H9 (cell line): ENCODE measurements at regions not wholly inside any gene's neighbourhood (a gene's known extent, or its start where the extent isn't known, plus 50 kb on each side); places are given as distances from the start of the nearest gene placed in this dataset.

Experiments
- DNase-seq: peaks from one replicate; pipeline ENCODE4 v3.0.0-alpha.2; 2017
- H2AFZ ChIP-seq: one replicate; pipeline ENCODE4 v1.6.1; 2013; ENCODE audit warnings: mild to moderate bottlenecking, low read length, control low read depth, moderate library complexity
- H2AK5ac ChIP-seq: 2 replicates; pipeline ENCODE4 v1.6.1; 2013; ENCODE audit warnings: low read length, control low read depth, mixed read lengths; ENCODE audit not compliant: insufficient read length
- H2BK120ac ChIP-seq: one replicate; pipeline ENCODE4 v1.6.1; 2013; ENCODE audit warnings: low read depth, mild to moderate bottlenecking, low read length, control low read depth, inconsistent platforms; ENCODE audit not compliant: poor library complexity, severe bottlenecking
- H2BK12ac ChIP-seq: 2 replicates; pipeline ENCODE4 v1.6.1; 2013; ENCODE audit warnings: low read length, control low read depth, mixed read lengths, low read depth; ENCODE audit not compliant: insufficient read length
- H2BK15ac ChIP-seq: 2 replicates; pipeline ENCODE4 v1.6.1; 2013; ENCODE audit warnings: low read depth, low read length, control low read depth
- H2BK20ac ChIP-seq: one replicate; pipeline ENCODE4 v1.6.1; 2013; ENCODE audit warnings: low read depth, mild to moderate bottlenecking, low read length, control low read depth, inconsistent platforms; ENCODE audit not compliant: poor library complexity, severe bottlenecking
- H2BK5ac ChIP-seq: 2 replicates; pipeline ENCODE4 v1.6.1; 2013; ENCODE audit warnings: low read length, control low read depth, mixed read lengths; ENCODE audit not compliant: insufficient read length
- H3K14ac ChIP-seq: 2 replicates; pipeline ENCODE4 v1.6.1; 2013; ENCODE audit warnings: low read length, control low read depth; ENCODE audit not compliant: insufficient read depth
- H3K18ac ChIP-seq: 2 replicates; pipeline ENCODE4 v1.6.1; 2013; ENCODE audit warnings: low read depth, mild to moderate bottlenecking, mixed read lengths, low read length, control low read depth; ENCODE audit not compliant: insufficient read length
- H3K23ac ChIP-seq: 2 replicates; pipeline ENCODE4 v1.6.1; 2013; ENCODE audit warnings: low read length, control low read depth, mixed read lengths, low read depth; ENCODE audit not compliant: insufficient read length
- H3K23me2 ChIP-seq: 2 replicates; pipeline ENCODE4 v1.6.1; 2013; ENCODE audit warnings: low read depth, mild to moderate bottlenecking, mixed read lengths, low read length, control low read depth; ENCODE audit not compliant: insufficient read length, poor library complexity, severe bottlenecking
- H3K27ac ChIP-seq: 2 replicates; pipeline ENCODE4 v1.5.1; 2013; ENCODE audit warnings: low read length, control low read depth, mixed read lengths, low read depth; ENCODE audit not compliant: insufficient read length
- H3K27me3 ChIP-seq: 2 replicates; pipeline ENCODE4 v1.6.1; 2013; ENCODE audit warnings: low read length, control low read depth, inconsistent platforms; ENCODE audit not compliant: insufficient read depth
- H3K4ac ChIP-seq: 2 replicates; pipeline ENCODE4 v1.6.1; 2013; ENCODE audit warnings: low read depth, mild to moderate bottlenecking, control low read depth, inconsistent platforms, low read length, moderate library complexity
- H3K4me1 ChIP-seq: 2 replicates; pipeline ENCODE4 v1.6.1; 2013; ENCODE audit warnings: low read length, control low read depth, inconsistent platforms; ENCODE audit not compliant: insufficient read depth
- H3K4me2 ChIP-seq: 2 replicates; pipeline ENCODE4 v1.6.1; 2013; ENCODE audit warnings: low read length, control low read depth, mixed read lengths; ENCODE audit not compliant: insufficient read length, insufficient read depth
- H3K56ac ChIP-seq: 2 replicates; pipeline ENCODE4 v1.6.1; 2013; ENCODE audit warnings: low read depth, mild to moderate bottlenecking, mixed read lengths, low read length, control low read depth; ENCODE audit not compliant: insufficient read length
- H3K79me1 ChIP-seq: 2 replicates; pipeline ENCODE4 v1.6.1; 2013; ENCODE audit warnings: low read depth, mild to moderate bottlenecking, moderate library complexity, low read length, control low read depth, inconsistent platforms; ENCODE audit not compliant: insufficient read depth, poor library complexity, severe bottlenecking
- H3K79me2 ChIP-seq: 2 replicates; pipeline ENCODE4 v1.6.1; 2013; ENCODE audit warnings: low read length, control low read depth, inconsistent platforms; ENCODE audit not compliant: insufficient read depth
- H3K9ac ChIP-seq: 2 replicates; pipeline ENCODE4 v1.6.1; 2013; ENCODE audit warnings: low read length, control low read depth, mixed read lengths; ENCODE audit not compliant: insufficient read length; ENCODE audit errors: extremely low read depth
- H3K9me3 ChIP-seq: one replicate; pipeline ENCODE4 v1.6.1; 2013; ENCODE audit warnings: low read depth, low read length, inconsistent platforms; ENCODE audit not compliant: control insufficient read depth
- H3T11ph ChIP-seq: one replicate; pipeline ENCODE4 v1.6.1; 2013; ENCODE audit warnings: mild to moderate bottlenecking, low read length, control low read depth, inconsistent platforms
- H4K20me1 ChIP-seq: one replicate; pipeline ENCODE4 v1.6.1; 2013; ENCODE audit not compliant: control insufficient read depth, insufficient read length, insufficient read depth
- H4K5ac ChIP-seq: 2 replicates; pipeline ENCODE4 v1.6.1; 2013; ENCODE audit warnings: low read depth, mild to moderate bottlenecking, mixed read lengths, low read length, control low read depth; ENCODE audit not compliant: insufficient read length
- H4K8ac ChIP-seq: replicated peaks from 2 replicates; pipeline ENCODE4 v1.6.1; 2013; ENCODE audit warnings: low read length, control low read depth, mixed read lengths, low read depth; ENCODE audit not compliant: insufficient read length
- H4K91ac ChIP-seq: 2 replicates; pipeline ENCODE4 v1.6.1; 2013; ENCODE audit warnings: low read depth, mild to moderate bottlenecking, moderate library complexity, mixed read lengths, low read length, control low read depth; ENCODE audit not compliant: insufficient read length
- H3K27ac Mint-ChIP-seq, 3 experiments: 2 replicates in 2 of 3; 3 replicates in 1 of 3; pipeline ENCODE4 v1.8.0; 2020 to 2021; ENCODE audit warnings: mixed read lengths in 3 of 3, mild to moderate bottlenecking in 1 of 3, moderate library complexity in 1 of 3
- H3K27me3 Mint-ChIP-seq: 2 replicates; pipeline ENCODE4 v1.8.0; 2021; ENCODE audit warnings: low read depth, mild to moderate bottlenecking, moderate library complexity, mixed read lengths
- H3K36me3 Mint-ChIP-seq, 3 experiments: 2 replicates in 2 of 3; 3 replicates in 1 of 3; pipeline ENCODE4 v1.8.0; 2020 to 2021; ENCODE audit warnings: low read depth in 3 of 3, mixed read lengths in 3 of 3; ENCODE audit not compliant: insufficient read depth in 1 of 3
- H3K4me1 Mint-ChIP-seq, 2 experiments: 2 replicates each; pipeline ENCODE4 v1.8.0; 2020; ENCODE audit warnings: mixed read lengths in 2 of 2
- H3K4me3 Mint-ChIP-seq, 2 experiments: 2 replicates in 1 of 2; 3 replicates in 1 of 2; pipeline ENCODE4 v1.8.0; 2020 to 2021; ENCODE audit warnings: mild to moderate bottlenecking in 2 of 2, mixed read lengths in 2 of 2, moderate library complexity in 1 of 2
- H3K9me3 Mint-ChIP-seq, 2 experiments: 2 replicates in 1 of 2; 3 replicates in 1 of 2; pipeline ENCODE4 v1.8.0; 2020; ENCODE audit warnings: mild to moderate bottlenecking in 2 of 2, mixed read lengths in 2 of 2, moderate library complexity in 1 of 2
- WGBS: extraction: QIAGEN DNeasy Blood & Tissue Kit; methylation state at CpG from one replicate; pipeline ENCODE4 v1.1.7; 2013; ENCODE audit warnings: missing lambda C conversion rate, low lambda C conversion rate, mixed read lengths; ENCODE audit not compliant: insufficient read length; ENCODE audit errors: extremely low coverage; 5-methylcytosine and 5-hydroxymethylcytosine counted together
- TF ChIP-seq, protein P1 (sequence below): fragments of 200-600 bp; sonication (generic); conservative IDR thresholded peaks from 3 replicates; pipeline ENCODE4 v1.8.0; 2021; ENCODE audit warnings: antibody characterized with exemption, mild to moderate bottlenecking

DNA sequence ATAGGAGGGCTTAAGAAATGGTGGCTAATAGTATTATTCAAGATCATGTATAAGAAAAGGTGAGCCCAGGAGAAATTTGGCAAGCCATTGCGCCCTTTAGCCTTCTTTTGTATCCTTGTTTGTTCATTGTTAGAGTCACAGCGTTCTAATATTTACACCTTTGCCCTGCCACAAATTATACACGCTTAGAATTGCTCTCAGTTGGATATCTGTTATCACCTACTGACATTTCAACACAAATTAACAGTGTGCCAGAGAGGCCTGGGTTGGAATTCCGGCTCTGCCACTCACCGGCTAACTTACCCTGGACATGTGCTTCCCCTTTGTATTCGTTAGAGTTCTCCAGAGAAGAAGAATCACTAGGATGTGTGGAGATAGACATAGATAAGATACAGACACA is 148.7 kb upstream of the KIT start:
- Histone ChIP-seq H3K4me1 (no peaks in the 10 kb centered on the region; the same call in 1 of the 2 replicates), H2AFZ (no peak overlapping the region), H3K23ac (no peak overlapping the region), H3K9ac (no peak overlapping the region), H3K14ac (no peak overlapping the region), H3K27me3 (no peaks in the 10 kb centered on the region), H3K27ac (no peak overlapping the region), H2BK20ac (no peak overlapping the region), H3K79me2 (no peaks in the 10 kb centered on the region), H3K4me2 (no peak overlapping the region), H3T11ph (no peak overlapping the region), H2BK12ac (no peak overlapping the region), H3K18ac (no peak overlapping the region), H2BK120ac (no peak overlapping the region), H3K79me1 (no peaks in the 10 kb centered on the region), H4K20me1 (no peaks in the 10 kb centered on the region), H2BK15ac (no peak overlapping the region), H4K91ac (no peak overlapping the region), H3K9me3 (no peaks in the 10 kb centered on the region), H4K8ac (no peak overlapping the region), H2BK5ac (no peak overlapping the region), H3K23me2 (no peaks in the 10 kb centered on the region), H4K5ac (no peak overlapping the region), H3K4ac (no peak overlapping the region), H3K56ac (no peak overlapping the region), H2AK5ac (no peak overlapping the region)
- no peak for DNase-seq
- peaks cover 0 to 5% (median 0%) of the 10 kb centered on the region in 3 experiments; a peak in 2 of 7 replicates for H3K36me3 Mint-ChIP-seq
- WGBS, result no CpG with 5 or more reads among the region's 6 CpGs
- peaks cover 8 to 15% of the 10 kb centered on the region in 2 experiments for H3K9me3 Mint-ChIP-seq
- H3K4me1 Mint-ChIP-seq, result peaks cover 9 to 12% of the 10 kb centered on the region in 2 experiments
- H3K4me3 Mint-ChIP-seq, result no peak overlapping the region
- TF ChIP-seq, protein P1, sequence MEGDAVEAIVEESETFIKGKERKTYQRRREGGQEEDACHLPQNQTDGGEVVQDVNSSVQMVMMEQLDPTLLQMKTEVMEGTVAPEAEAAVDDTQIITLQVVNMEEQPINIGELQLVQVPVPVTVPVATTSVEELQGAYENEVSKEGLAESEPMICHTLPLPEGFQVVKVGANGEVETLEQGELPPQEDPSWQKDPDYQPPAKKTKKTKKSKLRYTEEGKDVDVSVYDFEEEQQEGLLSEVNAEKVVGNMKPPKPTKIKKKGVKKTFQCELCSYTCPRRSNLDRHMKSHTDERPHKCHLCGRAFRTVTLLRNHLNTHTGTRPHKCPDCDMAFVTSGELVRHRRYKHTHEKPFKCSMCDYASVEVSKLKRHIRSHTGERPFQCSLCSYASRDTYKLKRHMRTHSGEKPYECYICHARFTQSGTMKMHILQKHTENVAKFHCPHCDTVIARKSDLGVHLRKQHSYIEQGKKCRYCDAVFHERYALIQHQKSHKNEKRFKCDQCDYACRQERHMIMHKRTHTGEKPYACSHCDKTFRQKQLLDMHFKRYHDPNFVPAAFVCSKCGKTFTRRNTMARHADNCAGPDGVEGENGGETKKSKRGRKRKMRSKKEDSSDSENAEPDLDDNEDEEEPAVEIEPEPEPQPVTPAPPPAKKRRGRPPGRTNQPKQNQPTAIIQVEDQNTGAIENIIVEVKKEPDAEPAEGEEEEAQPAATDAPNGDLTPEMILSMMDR, result no peak
- H3K27me3 Mint-ChIP-seq, result no peaks in the 10 kb centered on the region
- H3K27ac Mint-ChIP-seq, result peak overlapping the region in 1 of 3 experiments; percentile 53; a peak in 1 of 7 replicates
